AG09309 (cell line): ENCODE measurements at regions not wholly inside any gene's neighbourhood (a gene's known extent, or its start where the extent isn't known, plus 50 kb on each side); places are given as distances from the start of the nearest gene placed in this dataset.

Source experiments
- DNase-seq: peaks from one replicate; pipeline ENCODE4 v3.0.0-alpha.2; 2010; ENCODE audit warnings: low read depth
- H3K4me3 ChIP-seq: 2 replicates; pipeline ENCODE4 v1.5.1; 2011; ENCODE audit warnings: mild to moderate bottlenecking, low read depth, low read length, moderate library complexity; ENCODE audit not compliant: control insufficient read depth
- CTCF ChIP-seq: IDR thresholded peaks from 2 replicates; pipeline ENCODE4 v1.5.1; 2011; ENCODE audit warnings: mild to moderate bottlenecking, low read depth, low read length, inconsistent platforms; ENCODE audit not compliant: insufficient read depth, control insufficient read depth; ENCODE audit errors: missing control alignments

- no peak for DNase-seq
- H3K4me3 ChIP-seq, result no peak overlapping the region
- no peak for TF ChIP-seq CTCF
These were observed 203.3 kb upstream of the DMRT1 start for GRCh38 chr9:638152-638551.

- no peak overlapping the region for H3K4me3 ChIP-seq
- no peak for DNase-seq
- no peak for TF ChIP-seq CTCF
These were observed 199.5 kb upstream of the DMRT1 start for GRCh38 chr9:642014-642413.

GRCh38 chr9:643966-644365 is 197.5 kb upstream of the DMRT1 start:
- H3K4me3 ChIP-seq, result no peak overlapping the region
- no peak for TF ChIP-seq CTCF
- DNase-seq, result no peak

- no peak overlapping the region for H3K4me3 ChIP-seq
- TF ChIP-seq CTCF, result no peak
- DNase-seq, result no peak
These were observed 194.0 kb upstream of the DMRT1 start for GRCh38 chr9:647522-647921.

- DNase-seq, result no peak
- TF ChIP-seq CTCF, result no peak
- H3K4me3 ChIP-seq, result no peak overlapping the region
These were observed 192.1 kb upstream of the DMRT1 start for GRCh38 chr9:649128-650074.

- DNase-seq, result no peak
- no peak for TF ChIP-seq CTCF
- H3K4me3 ChIP-seq, result no peak overlapping the region
These were observed 191.1 kb upstream of the DMRT1 start for GRCh38 chr9:650362-650761.
